HepG2 (cell line): ENCODE measurements at regions not wholly inside any gene's neighbourhood (a gene's known extent, or its start where the extent isn't known, plus 50 kb on each side); places are given as distances from the start of the nearest gene placed in this dataset.

Experiments used
- ATAC-seq: fragments of 200-7000 bp; cut with Tn5 transposase; 3 replicates; pipeline ENCODE4 v1.9.1; 2020; ENCODE audit warnings: mild to moderate bottlenecking, moderate library complexity
- BruUV-seq: library from RNA; stranded (reverse); fragments of 400-500 nt; replicated peaks from 2 replicates; lab custom pipeline; 2021; lab: Mats Ljungman, UMichigan
- CTCF ChIA-PET: fragments of 300-600 bp; formaldehyde crosslinking; extraction: SDS; loops from one replicate; lab custom pipeline; 2021; ENCODE audit warnings: low total read pairs, inconsistent platforms, low intra/inter-chr PET ratio; lab: Yijun Ruan, JAX
- POLR2A ChIA-PET: fragments of 350-600 bp; sonication (Branson Sonifier 250); formaldehyde crosslinking; loops from one replicate; lab custom pipeline; 2020; ENCODE audit warnings: antibody characterized with exemption, inconsistent platforms; lab: Yijun Ruan, JAX
- DNase-seq: peaks from one replicate; pipeline ENCODE4 v3.0.0-alpha.2; 2015; ENCODE audit warnings: low spot score
- FAIRE-seq: peaks from 3 replicates; lab custom pipeline; 2011; peaks lifted over from hg19 to GRCh38; lab: Jason Lieb, UNC
- H2AFZ ChIP-seq: one replicate; pipeline ENCODE4 v1.6.1; 2011; ENCODE audit warnings: low read length, inconsistent platforms
- H3K27ac ChIP-seq: fragments of 300-600 bp; 3 replicates; pipeline ENCODE4 v1.8.0; 2011; ENCODE audit warnings: mixed run types, mild to moderate bottlenecking, mixed read lengths, low read length, inconsistent platforms; ENCODE audit not compliant: insufficient read depth; ENCODE audit errors: extremely low read length
- H3K27me3 ChIP-seq, 2 experiments: fragments of 200-600 bp in 1 of 2; 2 replicates in 1 of 2; 3 replicates in 1 of 2; pipeline versions ENCODE4 v1.6.0 to v1.8.0; 2011; ENCODE audit warnings: low read length in 2 of 2, mild to moderate bottlenecking in 2 of 2, moderate library complexity in 2 of 2, inconsistent platforms in 1 of 2; ENCODE audit not compliant: insufficient read depth in 2 of 2, control insufficient read depth in 1 of 2
- H3K36me3 ChIP-seq, 2 experiments: fragments of 200-600 bp in 1 of 2; replicated peaks in 1 of 2; 2 replicates in 1 of 2; 3 replicates in 1 of 2; pipeline versions ENCODE4 v1.5.1 to v1.8.0; 2011; ENCODE audit warnings: low read length in 2 of 2, inconsistent platforms in 1 of 2; ENCODE audit not compliant: insufficient read depth in 2 of 2, control insufficient read depth in 1 of 2
- H3K4me1 ChIP-seq: 2 replicates; pipeline ENCODE4 v1.5.1; 2012; ENCODE audit warnings: low read length, inconsistent platforms; ENCODE audit not compliant: insufficient read depth
- H3K4me2 ChIP-seq: 2 replicates; pipeline ENCODE4 v1.6.0; 2011; ENCODE audit warnings: low read depth, low read length, inconsistent platforms
- H3K4me3 ChIP-seq, 3 experiments: fragments of 200-600 bp in 1 of 3; sonication (generic), shearing (Covaris generic) in 1 of 3; replicated peaks in 1 of 3; 2 replicates each; pipeline ENCODE4 v1.5.1; 2011 to 2016; ENCODE audit warnings: low read length in 3 of 3, inconsistent platforms in 2 of 3, low read depth in 2 of 3, mild to moderate bottlenecking in 2 of 3, control low read depth in 1 of 3, mixed read lengths in 1 of 3; ENCODE audit not compliant: insufficient read depth in 1 of 3
- H3K79me2 ChIP-seq: one replicate; pipeline ENCODE4 v1.6.1; 2011; ENCODE audit warnings: low read length, inconsistent platforms; ENCODE audit not compliant: insufficient read depth
- H3K9ac ChIP-seq: 2 replicates; pipeline ENCODE4 v1.6.0; 2011; ENCODE audit warnings: mild to moderate bottlenecking, low read depth, low read length, inconsistent platforms; ENCODE audit not compliant: insufficient read depth
- H3K9me3 ChIP-seq: 2 replicates; pipeline ENCODE4 v1.5.1; 2012; ENCODE audit warnings: mild to moderate bottlenecking, low read length
- H4K20me1 ChIP-seq: 2 replicates; pipeline ENCODE4 v1.6.0; 2011; ENCODE audit warnings: inconsistent platforms, mild to moderate bottlenecking, low read length, moderate library complexity; ENCODE audit not compliant: insufficient read depth
- CENPX ChIP-seq: sonication (generic); formaldehyde crosslinking; IDR thresholded peaks from 2 replicates; pipeline ENCODE4 v1.9.0; 2021; ENCODE audit warnings: mild to moderate bottlenecking, missing genetic modification reagents, moderate library complexity
- HNF4A ChIP-seq: sonication (generic); formaldehyde crosslinking; IDR thresholded peaks from 2 replicates; pipeline ENCODE4 v1.4.0; 2020; ENCODE audit warnings: missing genetic modification reagents
- SMAD3 ChIP-seq: sonication (generic); formaldehyde crosslinking; IDR thresholded peaks from 2 replicates; pipeline ENCODE4 v1.4.0; 2020; ENCODE audit warnings: missing genetic modification reagents
- SNAI1 ChIP-seq: sonication (generic); formaldehyde crosslinking; IDR thresholded peaks from 2 replicates; pipeline ENCODE4 v1.5.0; 2020; ENCODE audit warnings: mild to moderate bottlenecking, missing genetic modification reagents, borderline replicate concordance
- TBX2 ChIP-seq: sonication (generic); formaldehyde crosslinking; IDR thresholded peaks from 2 replicates; pipeline ENCODE4 v1.5.0; 2020; ENCODE audit warnings: missing genetic modification reagents, mild to moderate bottlenecking, borderline replicate concordance
- WGBS: methylation state at CpG from one replicate; pipeline ENCODE4 v1.1.6; 2017; ENCODE audit warnings: low lambda C conversion rate; 5-methylcytosine and 5-hydroxymethylcytosine counted together
- in situ Hi-C: cut with HindIII; loops from 2 replicates; pipeline ENCODE4 v1.10.0; 2017; ENCODE audit warnings: low pct_unique_long_range_greater_than_20kb; ENCODE audit not compliant: extremely low pct_ligation_motif_present
- intact Hi-C: fragments of 100-400 bp; cut with micrococcal nuclease; formaldehyde crosslinking; loops from one replicate; pipeline ENCODE4 v1.10.0; 2022; ENCODE audit not compliant: unreplicated experiment
- TF ChIP-seq, protein P1 (sequence below): sonication (generic); formaldehyde crosslinking; IDR thresholded peaks from 2 replicates; pipeline ENCODE4 v1.5.0; 2020; ENCODE audit warnings: missing genetic modification reagents
- TF ChIP-seq, protein P2 (sequence below): sonication (generic); formaldehyde crosslinking; IDR thresholded peaks from 2 replicates; pipeline ENCODE4 v1.4.0; 2020; ENCODE audit warnings: missing genetic modification reagents, borderline replicate concordance

DNA sequence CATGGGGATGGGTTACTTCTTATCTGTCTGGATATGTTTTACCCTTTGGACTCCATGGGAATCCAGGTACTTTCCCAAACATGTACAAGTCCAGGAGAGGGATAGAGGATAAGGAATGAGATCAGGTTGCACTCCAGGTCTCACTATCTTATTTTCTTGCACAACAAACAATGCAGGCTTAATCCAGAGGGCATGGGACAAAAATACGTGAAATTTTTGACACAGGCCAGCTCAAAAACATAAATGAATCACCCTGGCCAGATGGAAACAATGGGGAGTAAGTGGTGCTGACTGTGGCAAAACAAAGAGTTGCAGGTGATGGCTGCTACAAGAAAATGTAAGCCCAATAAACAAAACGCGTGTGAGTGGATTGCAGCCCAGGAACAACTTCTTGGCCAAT is 69.4 kb upstream of the GAS1 start:
- in situ Hi-C loops = no loop called here
- Histone ChIP-seq H3K4me2 (no peak overlapping the region), H3K9ac (no peak overlapping the region), H3K27me3 (0 out of 5 replicates have a peak, but pooled peaks cover 0 to 3% of the 10 kb centered on the region in 2 experiments), H3K4me1 (no peaks in the 10 kb centered on the region), H3K9me3 (no peaks in the 10 kb centered on the region), H3K79me2 (no peaks in the 10 kb centered on the region), H3K36me3 (no peaks in the 10 kb centered on the region), H4K20me1 (no peaks in the 10 kb centered on the region), H3K4me3 (no peak overlapping the region), H2AFZ (no peak overlapping the region), H3K27ac (no peak overlapping the region)
- FAIRE-seq = no peak
- intact Hi-C loops = no loop called here
- no TSS peak for BruUV-seq
- CTCF ChIA-PET = no interaction called here
- TF ChIP-seq, protein P1, sequence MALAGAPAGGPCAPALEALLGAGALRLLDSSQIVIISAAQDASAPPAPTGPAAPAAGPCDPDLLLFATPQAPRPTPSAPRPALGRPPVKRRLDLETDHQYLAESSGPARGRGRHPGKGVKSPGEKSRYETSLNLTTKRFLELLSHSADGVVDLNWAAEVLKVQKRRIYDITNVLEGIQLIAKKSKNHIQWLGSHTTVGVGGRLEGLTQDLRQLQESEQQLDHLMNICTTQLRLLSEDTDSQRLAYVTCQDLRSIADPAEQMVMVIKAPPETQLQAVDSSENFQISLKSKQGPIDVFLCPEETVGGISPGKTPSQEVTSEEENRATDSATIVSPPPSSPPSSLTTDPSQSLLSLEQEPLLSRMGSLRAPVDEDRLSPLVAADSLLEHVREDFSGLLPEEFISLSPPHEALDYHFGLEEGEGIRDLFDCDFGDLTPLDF = no peak
- TF ChIP-seq HNF4A (CRISPR knock-in tag) = no peak
- no peak for TF ChIP-seq SNAI1 (CRISPR knock-in tag)
- ATAC-seq = no peak
- no peak for DNase-seq
- 4% methylated on average over 3 of the region's 3 CpGs for WGBS
- POLR2A ChIA-PET = no interaction called here

DNA sequence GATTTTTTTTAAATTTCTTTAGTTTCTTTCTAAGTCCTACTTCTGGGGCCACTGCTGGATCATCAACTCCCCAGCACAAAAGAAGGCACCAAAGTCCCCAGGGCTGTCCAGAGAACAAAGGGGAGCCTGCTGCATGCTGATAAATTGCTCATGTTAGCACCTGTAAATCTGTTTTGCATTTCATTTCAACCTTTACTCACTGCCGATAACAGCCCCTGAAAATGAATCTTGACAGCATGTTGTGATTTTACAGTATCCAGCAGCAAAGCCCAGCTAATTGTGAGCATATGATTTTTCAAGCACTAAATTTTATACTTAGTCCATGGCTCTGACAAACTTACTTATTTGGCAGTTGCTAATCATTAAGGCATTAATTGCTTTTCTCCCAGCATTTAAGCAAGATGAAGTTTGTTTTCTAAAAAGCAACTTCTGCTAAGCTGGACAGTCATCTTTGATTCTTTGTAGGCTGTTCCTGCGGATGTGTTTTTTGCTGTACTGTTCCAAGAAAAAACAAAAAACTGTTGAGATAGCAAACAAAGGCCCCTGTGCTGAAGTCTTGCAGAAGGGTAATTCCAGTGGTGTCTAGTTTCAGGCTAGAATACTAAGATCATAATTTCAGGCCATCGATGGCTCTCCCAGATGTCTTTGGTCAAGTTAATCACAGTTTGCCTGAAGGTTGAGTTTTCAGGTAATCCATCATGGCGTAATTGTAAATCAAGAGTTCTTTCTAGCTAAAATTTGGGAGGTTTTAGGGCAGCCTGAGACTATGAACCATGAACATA is 73.1 kb upstream of the GAS1 start:
- Histone ChIP-seq H3K27me3 (no peaks in the 10 kb centered on the region), H3K27ac (no peak overlapping the region), H3K4me2 (no peak overlapping the region), H3K36me3 (no peaks in the 10 kb centered on the region), H3K79me2 (no peaks in the 10 kb centered on the region), H4K20me1 (no peaks in the 10 kb centered on the region), H3K4me1 (no peaks in the 10 kb centered on the region), H2AFZ (no peak overlapping the region), H3K4me3 (no peak overlapping the region), H3K9me3 (no peaks in the 10 kb centered on the region), H3K9ac (no peak overlapping the region)
- intact Hi-C loops = no loop called here
- no peak for DNase-seq
- FAIRE-seq = no peak
- POLR2A ChIA-PET = no interaction called here
- in situ Hi-C loops = no loop called here
- ATAC-seq = no peak
- CTCF ChIA-PET = no interaction called here
- TF ChIP-seq SMAD3 (CRISPR knock-in tag) = no peak
- TF ChIP-seq TBX2 = no peak
- TF ChIP-seq CENPX (CRISPR knock-in tag) = no peak
- TF ChIP-seq, protein P2, sequence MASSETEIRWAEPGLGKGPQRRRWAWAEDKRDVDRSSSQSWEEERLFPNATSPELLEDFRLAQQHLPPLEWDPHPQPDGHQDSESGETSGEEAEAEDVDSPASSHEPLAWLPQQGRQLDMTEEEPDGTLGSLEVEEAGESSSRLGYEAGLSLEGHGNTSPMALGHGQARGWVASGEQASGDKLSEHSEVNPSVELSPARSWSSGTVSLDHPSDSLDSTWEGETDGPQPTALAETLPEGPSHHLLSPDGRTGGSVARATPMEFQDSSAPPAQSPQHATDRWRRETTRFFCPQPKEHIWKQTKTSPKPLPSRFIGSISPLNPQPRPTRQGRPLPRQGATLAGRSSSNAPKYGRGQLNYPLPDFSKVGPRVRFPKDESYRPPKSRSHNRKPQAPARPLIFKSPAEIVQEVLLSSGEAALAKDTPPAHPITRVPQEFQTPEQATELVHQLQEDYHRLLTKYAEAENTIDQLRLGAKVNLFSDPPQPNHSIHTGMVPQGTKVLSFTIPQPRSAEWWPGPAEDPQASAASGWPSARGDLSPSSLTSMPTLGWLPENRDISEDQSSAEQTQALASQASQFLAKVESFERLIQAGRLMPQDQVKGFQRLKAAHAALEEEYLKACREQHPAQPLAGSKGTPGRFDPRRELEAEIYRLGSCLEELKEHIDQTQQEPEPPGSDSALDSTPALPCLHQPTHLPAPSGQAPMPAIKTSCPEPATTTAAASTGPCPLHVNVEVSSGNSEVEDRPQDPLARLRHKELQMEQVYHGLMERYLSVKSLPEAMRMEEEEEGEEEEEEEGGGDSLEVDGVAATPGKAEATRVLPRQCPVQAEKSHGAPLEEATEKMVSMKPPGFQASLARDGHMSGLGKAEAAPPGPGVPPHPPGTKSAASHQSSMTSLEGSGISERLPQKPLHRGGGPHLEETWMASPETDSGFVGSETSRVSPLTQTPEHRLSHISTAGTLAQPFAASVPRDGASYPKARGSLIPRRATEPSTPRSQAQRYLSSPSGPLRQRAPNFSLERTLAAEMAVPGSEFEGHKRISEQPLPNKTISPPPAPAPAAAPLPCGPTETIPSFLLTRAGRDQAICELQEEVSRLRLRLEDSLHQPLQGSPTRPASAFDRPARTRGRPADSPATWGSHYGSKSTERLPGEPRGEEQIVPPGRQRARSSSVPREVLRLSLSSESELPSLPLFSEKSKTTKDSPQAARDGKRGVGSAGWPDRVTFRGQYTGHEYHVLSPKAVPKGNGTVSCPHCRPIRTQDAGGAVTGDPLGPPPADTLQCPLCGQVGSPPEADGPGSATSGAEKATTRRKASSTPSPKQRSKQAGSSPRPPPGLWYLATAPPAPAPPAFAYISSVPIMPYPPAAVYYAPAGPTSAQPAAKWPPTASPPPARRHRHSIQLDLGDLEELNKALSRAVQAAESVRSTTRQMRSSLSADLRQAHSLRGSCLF = no peak
- no TSS peak for BruUV-seq
- 40% methylated on average over 4 of the region's 4 CpGs for WGBS
